ENCODE measurements at regions not wholly inside any gene's neighbourhood (a gene's known extent, or its start where the extent isn't known, plus 50 kb on each side); places are given as distances from the start of the nearest gene placed in this dataset.

- TF ChIP-seq ATF3 (IDR thresholded peaks at IDR 0.05; ENCODE audit: borderline replicate concordance, extremely low read depth, low read depth, low read length), result no peak
- TF ChIP-seq TCF3 (IDR thresholded peaks at IDR 0.05; ENCODE audit: borderline replicate concordance, insufficient read depth, low read depth, low read length), result no peak
- no peak for TF ChIP-seq CHD2 (IDR thresholded peaks at IDR 0.05; ENCODE audit: borderline replicate concordance, low read depth, low read length)
- TF ChIP-seq USF1 (IDR thresholded peaks at IDR 0.05; ENCODE audit: borderline replicate concordance, extremely low read length, insufficient read depth, low read depth, low read length), result no peak
- no peak for TF ChIP-seq TBL1XR1 (IDR thresholded peaks at IDR 0.05; ENCODE audit: low read depth, low read length)
- TF ChIP-seq CHD1 (IDR thresholded peaks at IDR 0.05; ENCODE audit: low read depth, low read length), result no peak
- TF ChIP-seq NFXL1 (IDR thresholded peaks at IDR 0.05; ENCODE audit: borderline replicate concordance), result no peak
- TF ChIP-seq TARDBP (IDR thresholded peaks at IDR 0.05; ENCODE audit: borderline replicate concordance), result no peak
- TF ChIP-seq HDAC6 (IDR thresholded peaks at IDR 0.05; ENCODE audit: unreplicated experiment), result no peak
- TF ChIP-seq SMC3 (IDR thresholded peaks at IDR 0.05; ENCODE audit: borderline replicate concordance, low read length), result no peak
- TF ChIP-seq, protein P1, sequence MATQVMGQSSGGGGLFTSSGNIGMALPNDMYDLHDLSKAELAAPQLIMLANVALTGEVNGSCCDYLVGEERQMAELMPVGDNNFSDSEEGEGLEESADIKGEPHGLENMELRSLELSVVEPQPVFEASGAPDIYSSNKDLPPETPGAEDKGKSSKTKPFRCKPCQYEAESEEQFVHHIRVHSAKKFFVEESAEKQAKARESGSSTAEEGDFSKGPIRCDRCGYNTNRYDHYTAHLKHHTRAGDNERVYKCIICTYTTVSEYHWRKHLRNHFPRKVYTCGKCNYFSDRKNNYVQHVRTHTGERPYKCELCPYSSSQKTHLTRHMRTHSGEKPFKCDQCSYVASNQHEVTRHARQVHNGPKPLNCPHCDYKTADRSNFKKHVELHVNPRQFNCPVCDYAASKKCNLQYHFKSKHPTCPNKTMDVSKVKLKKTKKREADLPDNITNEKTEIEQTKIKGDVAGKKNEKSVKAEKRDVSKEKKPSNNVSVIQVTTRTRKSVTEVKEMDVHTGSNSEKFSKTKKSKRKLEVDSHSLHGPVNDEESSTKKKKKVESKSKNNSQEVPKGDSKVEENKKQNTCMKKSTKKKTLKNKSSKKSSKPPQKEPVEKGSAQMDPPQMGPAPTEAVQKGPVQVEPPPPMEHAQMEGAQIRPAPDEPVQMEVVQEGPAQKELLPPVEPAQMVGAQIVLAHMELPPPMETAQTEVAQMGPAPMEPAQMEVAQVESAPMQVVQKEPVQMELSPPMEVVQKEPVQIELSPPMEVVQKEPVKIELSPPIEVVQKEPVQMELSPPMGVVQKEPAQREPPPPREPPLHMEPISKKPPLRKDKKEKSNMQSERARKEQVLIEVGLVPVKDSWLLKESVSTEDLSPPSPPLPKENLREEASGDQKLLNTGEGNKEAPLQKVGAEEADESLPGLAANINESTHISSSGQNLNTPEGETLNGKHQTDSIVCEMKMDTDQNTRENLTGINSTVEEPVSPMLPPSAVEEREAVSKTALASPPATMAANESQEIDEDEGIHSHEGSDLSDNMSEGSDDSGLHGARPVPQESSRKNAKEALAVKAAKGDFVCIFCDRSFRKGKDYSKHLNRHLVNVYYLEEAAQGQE (IDR thresholded peaks at IDR 0.05; ENCODE audit: low read depth, low read length), result no peak
- no peak for TF ChIP-seq BHLHE40 (IDR thresholded peaks at IDR 0.05; ENCODE audit: borderline replicate concordance in 1 of 2, low read depth in 2 of 2, low read length in 1 of 2)
- no peak for TF ChIP-seq CEBPB (IDR thresholded peaks at IDR 0.05; ENCODE audit: borderline replicate concordance in 1 of 2, low read depth in 2 of 2, low read length in 2 of 2)
- TF ChIP-seq LARP7 (IDR thresholded peaks at IDR 0.05), result no peak
- no peak for TF ChIP-seq TCF12 (IDR thresholded peaks at IDR 0.05; ENCODE audit: low read depth, low read length)
- no peak for TF ChIP-seq CEBPZ (IDR thresholded peaks at IDR 0.05; ENCODE audit: low read depth, low read length)
- no peak for TF ChIP-seq HDGF (IDR thresholded peaks at IDR 0.05)
- TF ChIP-seq CBX5 (IDR thresholded peaks at IDR 0.05; ENCODE audit: low read depth), result no peak
- Histone ChIP-seq H3K4me3 (no peak overlapping the region), H3K79me2 (ENCODE audit: control insufficient read depth, insufficient read depth, low read length) (no peaks in the 10 kb centered on the region), H3K9ac (ENCODE audit: control insufficient read depth, insufficient read depth, low read length) (no peak overlapping the region), H2AFZ (ENCODE audit: control insufficient read depth, low read depth, low read length) (no peak overlapping the region), H4K20me1 (ENCODE audit: control insufficient read depth, insufficient read depth) (no peaks in the 10 kb centered on the region), H3K36me3 (ENCODE audit: control insufficient read depth in 2 of 2, insufficient read depth in 2 of 2, low read length in 1 of 2) (no peaks in the 10 kb centered on the region), H3K4me2 (ENCODE audit: control insufficient read depth, insufficient read depth) (no peak overlapping the region), H3K27me3 (replicated peaks in 1 of 2; ENCODE audit: control insufficient read depth in 2 of 2, insufficient read depth in 2 of 2, low read length in 1 of 2) (no peaks in the 10 kb centered on the region; a peak in 2 of 4 replicates), H3K27ac (ENCODE audit: control insufficient read depth, insufficient read depth) (no peak overlapping the region), H3K9me3 (replicated peaks; ENCODE audit: control insufficient read depth, insufficient read depth, low read length) (no peaks in the 10 kb centered on the region), H3K4me1 (ENCODE audit: control insufficient read depth, insufficient read depth, low read length) (no peaks in the 10 kb centered on the region)
- ChIA-PET POLR2A (no interaction called here), RAD21 (ENCODE audit: unreplicated experiment) (no interaction called here), CTCF (no interaction called here), SMC1A (ENCODE audit: uncharacterized antibody, unreplicated experiment) (no interaction called here)
- ATAC-seq, result no peak
- 24% methylated on average over 7 of the region's 7 CpGs for WGBS (ENCODE audit: insufficient coverage, insufficient replicate concordance, low lambda C conversion rate, missing lambda C conversion rate)
- no peak for FAIRE-seq
- in situ Hi-C loops (cut with MboI) (no loop called here), intact Hi-C loops (cut with micrococcal nuclease; ENCODE audit: unreplicated experiment) (no loop called here)
- BruUV-seq (replicated peaks), result no TSS peak
- no peak for DNase-seq (ENCODE audit: low read depth, low spot score)
Measured at GRCh38 chr6:19979059-19979458, 141.9 kb downstream of the ID4 start.

Measured in GM12878 (cell line).